Sigmoid colon (tissue), 6 donors: ENCODE measurements at regions not wholly inside any gene's neighbourhood (a gene's known extent, or its start where the extent isn't known, plus 50 kb on each side); places are given as distances from the start of the nearest gene placed in this dataset.

Source experiments
- DNase-seq: peaks from one replicate; pipeline ENCODE4 v3.0.0-alpha.2; 2019
- H3K27ac ChIP-seq, 4 donors: fragments of 200-600 bp; sonication (generic); one replicate each; pipeline ENCODE4 v1.5.1; 2016 to 2019; ENCODE audit warnings: mild to moderate bottlenecking in 1 of 4
- H3K27me3 ChIP-seq, 3 donors: fragments of 200-600 bp; sonication (generic); one replicate each; pipeline ENCODE4 v1.5.1; 2019; ENCODE audit warnings: mild to moderate bottlenecking in 1 of 3
- H3K36me3 ChIP-seq, 4 donors: fragments of 200-600 bp; sonication (generic); one replicate each; pipeline ENCODE4 v1.5.1; 2016 to 2019
- H3K4me1 ChIP-seq, 4 donors: fragments of 200-600 bp; sonication (generic); one replicate each; pipeline ENCODE4 v1.5.1; 2017 to 2019
- H3K4me3 ChIP-seq, 4 donors: fragments of 200-600 bp; sonication (generic); one replicate each; pipeline ENCODE4 v1.5.1; 2017 to 2019; ENCODE audit warnings: mild to moderate bottlenecking in 2 of 4, moderate library complexity in 1 of 4
- H3K9me3 ChIP-seq, 4 donors: fragments of 200-600 bp in 3 of 4; sonication (generic) in 3 of 4; one replicate each; pipeline versions ENCODE4 v1.5.1 to v1.6.1; 2013 to 2019
- EP300 ChIP-seq, 4 donors: sonication (generic); formaldehyde crosslinking; IDR thresholded peaks; one replicate each; pipeline ENCODE4 v1.6.1; 2017; ENCODE audit warnings: antibody characterized with exemption in 4 of 4
- POLR2A ChIP-seq, 2 donors: fragments of 450-650 bp; IDR thresholded peaks; one replicate each; pipeline ENCODE4 v1.6.1; 2016; ENCODE audit warnings: antibody characterized with exemption in 2 of 2, mild to moderate bottlenecking in 2 of 2, moderate library complexity in 2 of 2
- POLR2AphosphoS5 ChIP-seq, 4 donors: sonication (generic); formaldehyde crosslinking; IDR thresholded peaks; one replicate each; pipeline ENCODE4 v1.6.1; 2017; ENCODE audit warnings: antibody characterized with exemption in 4 of 4
- WGBS, 2 donors: extraction: QIAGEN DNeasy Blood & Tissue Kit; methylation state at CpG; one replicate each; pipeline ENCODE4 v1.1.7; 2013; 5-methylcytosine and 5-hydroxymethylcytosine counted together
- intact Hi-C: fragments of 100-400 bp; cut with DNase I; formaldehyde crosslinking; loops from one replicate; pipeline ENCODE4 v1.15.1; 2023
- TF ChIP-seq, protein P1 (sequence below), 4 experiments: fragments of 450-650 bp in 3 of 4; fragments of 200-600 bp in 1 of 4; IDR thresholded peaks; one replicate each; pipeline ENCODE4 v1.5.1; 2016 to 2019; ENCODE audit warnings: antibody characterized with exemption in 4 of 4, mild to moderate bottlenecking in 3 of 4, moderate library complexity in 2 of 4
- donor health status: healthy with polysubstance abuse.
- donor health status: healthy.

DNA sequence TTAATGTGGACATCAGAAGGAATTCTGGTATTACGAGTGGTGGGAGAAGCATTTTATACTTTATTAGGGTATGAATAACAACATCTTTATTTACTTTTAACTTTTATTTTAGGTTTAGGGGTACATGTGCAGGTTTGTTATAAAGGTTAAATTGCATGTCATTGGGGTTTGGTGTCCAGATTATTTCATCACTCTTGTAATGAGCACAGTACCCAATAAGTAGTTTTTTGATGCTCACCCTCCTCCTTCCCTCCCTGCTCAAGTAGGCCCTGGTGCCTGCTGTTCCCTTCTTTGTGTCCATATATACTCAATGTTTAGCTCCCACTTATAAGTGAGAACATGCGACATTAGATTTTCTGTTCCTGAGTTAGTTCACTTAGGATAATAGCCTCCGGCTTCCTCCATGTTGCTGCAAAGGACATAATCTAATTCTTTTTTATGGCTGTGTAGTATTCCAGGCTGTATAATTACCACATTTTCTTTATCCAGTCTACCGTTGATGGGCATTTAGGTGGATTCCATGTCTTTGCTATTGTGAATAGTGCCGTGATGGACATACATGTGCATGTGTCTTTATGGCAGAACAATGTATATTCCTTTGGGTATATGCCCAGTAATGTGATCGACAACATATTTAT, 456.2 kb downstream of the XYLT1 start:
- Histone ChIP-seq H3K36me3 (no peaks in the 10 kb centered on the region), H3K9me3 (peaks cover 0 to 6% (median 3%) of the 10 kb centered on the region in 4 donors), H3K27me3 (peaks cover 0 to 5% (median 0%) of the 10 kb centered on the region in 3 donors), H3K4me3 (no peak overlapping the region), H3K27ac (no peak overlapping the region), H3K4me1 (no peaks in the 10 kb centered on the region)
- no peak for DNase-seq
- intact Hi-C loops, result no loop called here
- 89 to 91% methylated on average over 6 of the region's 6 CpGs for WGBS, 2 donors
- no peak for TF ChIP-seq POLR2A (IDR thresholded peaks at IDR 0.05)
- no peak for TF ChIP-seq POLR2AphosphoS5 (IDR thresholded peaks at IDR 0.05)
- TF ChIP-seq, protein P1, sequence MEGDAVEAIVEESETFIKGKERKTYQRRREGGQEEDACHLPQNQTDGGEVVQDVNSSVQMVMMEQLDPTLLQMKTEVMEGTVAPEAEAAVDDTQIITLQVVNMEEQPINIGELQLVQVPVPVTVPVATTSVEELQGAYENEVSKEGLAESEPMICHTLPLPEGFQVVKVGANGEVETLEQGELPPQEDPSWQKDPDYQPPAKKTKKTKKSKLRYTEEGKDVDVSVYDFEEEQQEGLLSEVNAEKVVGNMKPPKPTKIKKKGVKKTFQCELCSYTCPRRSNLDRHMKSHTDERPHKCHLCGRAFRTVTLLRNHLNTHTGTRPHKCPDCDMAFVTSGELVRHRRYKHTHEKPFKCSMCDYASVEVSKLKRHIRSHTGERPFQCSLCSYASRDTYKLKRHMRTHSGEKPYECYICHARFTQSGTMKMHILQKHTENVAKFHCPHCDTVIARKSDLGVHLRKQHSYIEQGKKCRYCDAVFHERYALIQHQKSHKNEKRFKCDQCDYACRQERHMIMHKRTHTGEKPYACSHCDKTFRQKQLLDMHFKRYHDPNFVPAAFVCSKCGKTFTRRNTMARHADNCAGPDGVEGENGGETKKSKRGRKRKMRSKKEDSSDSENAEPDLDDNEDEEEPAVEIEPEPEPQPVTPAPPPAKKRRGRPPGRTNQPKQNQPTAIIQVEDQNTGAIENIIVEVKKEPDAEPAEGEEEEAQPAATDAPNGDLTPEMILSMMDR (IDR thresholded peaks at IDR 0.05), result no peak
- TF ChIP-seq EP300 (IDR thresholded peaks at IDR 0.05), result no peak

DNA sequence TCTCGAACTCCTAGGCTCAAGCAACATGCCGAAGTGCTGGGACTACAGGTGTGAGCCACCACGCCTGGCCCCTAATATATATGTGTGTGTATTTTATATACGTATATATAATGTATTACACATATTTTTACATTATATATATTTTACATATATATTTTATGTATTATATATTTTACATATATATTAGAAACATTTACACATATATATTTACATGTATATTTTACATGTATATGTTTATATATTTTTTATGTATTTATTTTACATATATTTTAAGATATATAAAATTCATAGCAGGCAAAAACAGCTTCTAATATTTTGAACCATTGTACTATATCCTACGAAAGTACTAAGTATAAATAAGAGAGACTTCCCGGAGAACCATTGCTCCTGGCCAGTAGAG, 455.1 kb downstream of the XYLT1 start:
- peaks cover 0 to 10% (median 0%) of the 10 kb centered on the region in 3 donors for H3K27me3 ChIP-seq
- 94 to 95% methylated on average over 6 of the region's 6 CpGs for WGBS, 2 donors
- H3K27ac ChIP-seq, result no peak overlapping the region
- intact Hi-C loops, result no loop called here
- no peak overlapping the region for H3K4me3 ChIP-seq
- no peaks in the 10 kb centered on the region for H3K36me3 ChIP-seq
- DNase-seq, result no peak
- H3K9me3 ChIP-seq, result peaks cover 0 to 6% (median 3%) of the 10 kb centered on the region in 4 donors
- TF ChIP-seq EP300 (IDR thresholded peaks at IDR 0.05) (no peak), POLR2AphosphoS5 (IDR thresholded peaks at IDR 0.05) (no peak), POLR2A (IDR thresholded peaks at IDR 0.05) (no peak)
- TF ChIP-seq, protein P1 (IDR thresholded peaks at IDR 0.05), result no peak
- no peaks in the 10 kb centered on the region for H3K4me1 ChIP-seq

DNA sequence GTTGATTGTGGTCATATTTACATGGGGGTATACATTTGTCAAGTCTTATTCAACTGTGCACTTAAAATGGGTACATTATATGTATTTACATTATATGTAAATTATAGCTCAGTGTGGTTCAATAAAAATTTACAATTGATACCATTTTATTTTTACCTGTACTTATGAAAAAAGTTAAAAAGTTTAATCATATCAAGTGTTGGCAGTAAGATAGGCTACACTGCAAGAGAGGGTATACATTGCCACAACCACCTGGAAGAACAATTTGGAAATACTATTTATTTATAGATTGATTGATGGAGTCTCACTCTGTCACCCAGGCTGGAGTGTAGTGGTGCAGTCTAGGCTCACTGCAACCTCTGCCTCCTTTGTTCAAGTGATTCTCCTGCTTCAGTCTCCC, 453.3 kb downstream of the XYLT1 start:
- intact Hi-C loops, result no loop called here
- peaks cover 0 to 6% (median 2%) of the 10 kb centered on the region in 4 donors for H3K9me3 ChIP-seq
- peaks cover 0 to 13% (median 0%) of the 10 kb centered on the region in 3 donors for H3K27me3 ChIP-seq
- TF ChIP-seq EP300 (IDR thresholded peaks at IDR 0.05) (no peak), POLR2AphosphoS5 (IDR thresholded peaks at IDR 0.05) (no peak), POLR2A (IDR thresholded peaks at IDR 0.05) (no peak)
- TF ChIP-seq, protein P1 (IDR thresholded peaks at IDR 0.05), result no peak
- no peak overlapping the region for H3K27ac ChIP-seq
- H3K4me3 ChIP-seq, result no peak overlapping the region
- no peak for DNase-seq
- H3K4me1 ChIP-seq, result no peaks in the 10 kb centered on the region
- no peaks in the 10 kb centered on the region for H3K36me3 ChIP-seq

DNA sequence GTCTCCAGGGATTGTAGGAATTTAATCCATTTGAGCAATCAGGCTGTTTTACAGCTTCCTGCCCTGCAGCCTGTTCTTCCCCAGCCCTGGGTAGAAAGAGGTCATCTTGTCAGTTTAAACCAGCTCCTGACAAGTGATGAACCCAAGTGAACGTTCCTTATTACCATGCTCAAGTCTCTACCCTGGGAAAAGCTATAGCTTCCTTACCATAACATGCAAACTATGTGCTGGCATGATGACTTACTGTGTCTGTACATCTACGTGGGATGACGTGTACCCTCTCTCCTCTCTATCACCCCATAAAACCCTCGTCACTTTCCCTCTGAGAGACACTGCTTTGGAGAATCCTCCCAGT, 452.2 kb downstream of the XYLT1 start:
- Histone ChIP-seq H3K27ac (no peak overlapping the region), H3K27me3 (peaks cover 0 to 13% (median 0%) of the 10 kb centered on the region in 3 donors), H3K36me3 (no peaks in the 10 kb centered on the region), H3K9me3 (peaks cover 0 to 6% (median 2%) of the 10 kb centered on the region in 4 donors), H3K4me1 (no peaks in the 10 kb centered on the region), H3K4me3 (no peak overlapping the region)
- TF ChIP-seq POLR2A (IDR thresholded peaks at IDR 0.05) (no peak), EP300 (IDR thresholded peaks at IDR 0.05) (no peak), POLR2AphosphoS5 (IDR thresholded peaks at IDR 0.05) (no peak)
- TF ChIP-seq, protein P1 (IDR thresholded peaks at IDR 0.05), result no peak
- intact Hi-C loops, result no loop called here
- WGBS, 2 donors, result 20 to 55% methylated on average over 4 of the region's 4 CpGs
- no peak for DNase-seq

DNA sequence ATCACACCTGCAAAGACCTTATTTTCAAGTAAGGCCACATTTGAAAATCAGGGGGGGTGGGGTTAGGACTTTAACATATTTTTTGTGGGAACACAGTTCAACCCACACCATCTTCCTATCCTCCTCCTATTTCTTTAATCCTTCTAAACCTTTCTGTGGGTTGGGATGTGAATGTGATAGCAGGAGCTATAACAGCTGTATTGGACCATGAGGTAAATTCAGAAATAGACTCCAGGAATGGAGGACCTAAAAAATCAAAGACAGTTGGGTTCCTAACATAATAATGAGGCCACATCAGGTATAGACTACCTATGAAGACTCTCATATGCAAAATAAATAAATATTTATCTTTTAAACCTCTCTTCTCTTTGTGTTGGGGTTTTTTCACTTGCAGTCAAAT, 451.4 kb downstream of the XYLT1 start:
- Histone ChIP-seq H3K4me3 (no peak overlapping the region), H3K27ac (no peak overlapping the region), H3K27me3 (peaks cover 0 to 13% (median 0%) of the 10 kb centered on the region in 3 donors), H3K36me3 (no peaks in the 10 kb centered on the region), H3K9me3 (peaks cover 0 to 6% (median 2%) of the 10 kb centered on the region in 4 donors), H3K4me1 (no peaks in the 10 kb centered on the region)
- no peak for DNase-seq
- TF ChIP-seq POLR2AphosphoS5 (IDR thresholded peaks at IDR 0.05), result no peak
- intact Hi-C loops, result no loop called here
